Coronary artery (tissue), 2 donors: ENCODE measurements at regions not wholly inside any gene's neighbourhood (a gene's known extent, or its start where the extent isn't known, plus 50 kb on each side); places are given as distances from the start of the nearest gene placed in this dataset.
"Not testable (repeated sequence)": the region's sequence is repeated elsewhere in the genome, so short reads cannot be mapped to it uniquely, and the experiment has no call there.

ENCODE experiments used
- DNase-seq: peaks from one replicate; pipeline ENCODE4 v3.0.0-alpha.2; 2017; ENCODE audit warnings: low spot score
- H3K27ac ChIP-seq, 2 donors: fragments of 200-600 bp; sonication (generic); one replicate each; pipeline ENCODE4 v1.5.1; 2016 to 2019
- H3K4me3 ChIP-seq: fragments of 200-600 bp; sonication (generic); 2 replicates; pipeline ENCODE4 v1.5.1; 2016; ENCODE audit warnings: mild to moderate bottlenecking, moderate library complexity
- TF ChIP-seq, protein P1 (sequence below): fragments of 200-600 bp; sonication (generic); IDR thresholded peaks from one replicate; pipeline ENCODE4 v1.5.1; 2019; ENCODE audit warnings: antibody characterized with exemption

GRCh38 chr14:81766321-81766915, 232.8 kb upstream of the SEL1L start:
- H3K27ac ChIP-seq: no peak overlapping the region
- DNase-seq: no peak
- H3K4me3 ChIP-seq: no peak overlapping the region
- TF ChIP-seq, protein P1, sequence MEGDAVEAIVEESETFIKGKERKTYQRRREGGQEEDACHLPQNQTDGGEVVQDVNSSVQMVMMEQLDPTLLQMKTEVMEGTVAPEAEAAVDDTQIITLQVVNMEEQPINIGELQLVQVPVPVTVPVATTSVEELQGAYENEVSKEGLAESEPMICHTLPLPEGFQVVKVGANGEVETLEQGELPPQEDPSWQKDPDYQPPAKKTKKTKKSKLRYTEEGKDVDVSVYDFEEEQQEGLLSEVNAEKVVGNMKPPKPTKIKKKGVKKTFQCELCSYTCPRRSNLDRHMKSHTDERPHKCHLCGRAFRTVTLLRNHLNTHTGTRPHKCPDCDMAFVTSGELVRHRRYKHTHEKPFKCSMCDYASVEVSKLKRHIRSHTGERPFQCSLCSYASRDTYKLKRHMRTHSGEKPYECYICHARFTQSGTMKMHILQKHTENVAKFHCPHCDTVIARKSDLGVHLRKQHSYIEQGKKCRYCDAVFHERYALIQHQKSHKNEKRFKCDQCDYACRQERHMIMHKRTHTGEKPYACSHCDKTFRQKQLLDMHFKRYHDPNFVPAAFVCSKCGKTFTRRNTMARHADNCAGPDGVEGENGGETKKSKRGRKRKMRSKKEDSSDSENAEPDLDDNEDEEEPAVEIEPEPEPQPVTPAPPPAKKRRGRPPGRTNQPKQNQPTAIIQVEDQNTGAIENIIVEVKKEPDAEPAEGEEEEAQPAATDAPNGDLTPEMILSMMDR: no peak

GRCh38 chr14:81767266-81767995, 233.8 kb upstream of the SEL1L start:
- TF ChIP-seq, protein P1: no peak
- H3K4me3 ChIP-seq: no peak overlapping the region
- no peak for DNase-seq
- H3K27ac ChIP-seq: no peak overlapping the region

DNA sequence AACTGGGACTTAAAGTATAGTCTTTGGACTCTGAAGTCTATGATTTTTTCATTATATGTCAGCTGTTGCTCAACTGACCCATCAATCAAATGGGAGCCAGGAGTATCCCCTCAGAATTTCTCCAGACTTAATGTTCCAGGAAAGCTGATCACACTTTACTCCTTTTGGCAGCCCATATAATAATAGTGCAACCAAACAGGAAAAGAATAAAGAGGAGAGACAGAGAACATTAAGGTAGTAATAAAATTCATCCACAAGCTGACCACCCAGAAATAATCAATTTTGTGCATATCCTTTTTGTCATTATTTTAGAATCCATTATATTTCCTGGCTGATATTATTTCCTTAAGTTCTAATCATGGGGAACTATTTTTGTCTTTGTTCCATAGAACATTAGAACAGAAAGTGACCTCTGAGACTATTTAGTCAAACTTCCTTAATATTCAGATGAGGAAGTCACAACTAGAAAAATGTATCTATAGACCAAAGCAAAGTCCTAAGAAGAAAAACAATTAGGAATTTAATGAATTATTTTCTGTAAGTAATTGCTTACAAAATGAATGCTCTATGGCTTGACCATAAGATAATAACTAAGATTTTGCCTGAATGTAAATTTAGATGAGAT, 238.1 kb upstream of the SEL1L start:
- Histone ChIP-seq H3K27ac (no peak overlapping the region), H3K4me3 (no peak overlapping the region)
- DNase-seq: no peak
- TF ChIP-seq, protein P1: no peak

DNA sequence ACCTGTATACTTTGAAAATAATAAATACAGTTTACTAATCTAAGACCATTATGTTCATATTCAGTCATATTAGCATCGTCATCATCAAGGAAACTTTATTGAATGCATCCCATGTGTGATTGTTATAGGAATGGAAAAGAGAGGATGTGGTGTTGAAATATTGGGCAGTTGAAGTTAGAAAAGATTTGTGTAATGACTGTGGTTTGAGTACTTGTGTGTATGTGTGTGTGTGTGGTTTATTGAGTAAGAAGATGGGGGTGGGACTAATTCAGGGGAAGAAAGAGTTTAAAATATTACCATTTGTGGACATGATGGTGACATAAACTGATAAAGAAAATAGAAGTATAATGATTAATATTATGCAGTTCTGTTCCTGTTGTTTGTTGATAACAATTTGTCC, 238.7 kb upstream of the SEL1L start:
- no peak for DNase-seq
- TF ChIP-seq, protein P1: no peak
- no peak overlapping the region for H3K27ac ChIP-seq
- no peak overlapping the region for H3K4me3 ChIP-seq

DNA sequence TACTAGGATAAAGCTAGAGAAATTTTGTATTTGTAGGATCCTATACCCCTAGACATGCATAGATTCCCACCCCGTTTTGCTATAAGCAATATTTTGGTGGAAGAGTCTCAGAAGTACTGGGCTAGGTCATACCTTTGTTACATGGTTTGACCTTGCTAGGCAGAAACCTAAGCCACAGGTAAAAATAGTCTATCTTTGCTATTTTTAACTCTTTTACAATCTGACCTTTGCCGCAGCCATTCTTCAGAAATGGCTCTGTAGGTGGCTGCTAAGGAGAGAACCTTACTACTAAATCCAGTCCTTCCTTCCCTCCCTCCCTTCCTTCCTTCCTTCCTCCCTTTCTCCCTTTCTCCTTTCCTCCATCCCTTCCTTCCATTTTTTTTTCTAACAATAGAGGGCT, 242.9 kb upstream of the SEL1L start:
- Histone ChIP-seq H3K4me3 (no peak overlapping the region), H3K27ac (no peak overlapping the region)
- no peak for DNase-seq
- TF ChIP-seq, protein P1: no peak

GRCh38 chr14:81781798-81782197, 248.1 kb upstream of the SEL1L start:
- not testable (repeated sequence) for DNase-seq, H3K27ac ChIP-seq, H3K4me3 ChIP-seq

DNA sequence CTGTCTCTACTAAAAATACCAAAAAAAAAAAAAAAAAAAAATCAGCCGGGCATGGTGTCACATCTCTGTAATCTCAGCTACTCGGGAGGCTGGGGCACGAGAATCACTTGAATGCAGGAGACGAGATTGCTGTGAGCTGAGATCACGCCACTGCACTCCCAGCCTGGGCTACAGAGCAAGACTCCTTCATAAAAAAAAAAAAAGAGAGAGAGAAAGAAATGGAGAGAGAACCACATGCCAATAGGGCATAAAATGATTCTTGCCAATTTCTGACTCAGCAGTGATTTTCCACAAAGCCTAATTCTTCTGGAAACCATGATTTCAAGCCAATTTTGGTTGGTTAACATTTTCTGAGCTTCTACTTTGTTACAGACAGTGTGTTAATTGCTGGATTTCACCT, 250.4 kb upstream of the SEL1L start:
- Histone ChIP-seq H3K4me3 (no peak overlapping the region), H3K27ac (no peak overlapping the region)
- TF ChIP-seq, protein P1: no peak
- DNase-seq: no peak
